ENCODE measurements at regions not wholly inside any gene's neighbourhood (a gene's known extent, or its start where the extent isn't known, plus 50 kb on each side); places are given as distances from the start of the nearest gene placed in this dataset.

DNA sequence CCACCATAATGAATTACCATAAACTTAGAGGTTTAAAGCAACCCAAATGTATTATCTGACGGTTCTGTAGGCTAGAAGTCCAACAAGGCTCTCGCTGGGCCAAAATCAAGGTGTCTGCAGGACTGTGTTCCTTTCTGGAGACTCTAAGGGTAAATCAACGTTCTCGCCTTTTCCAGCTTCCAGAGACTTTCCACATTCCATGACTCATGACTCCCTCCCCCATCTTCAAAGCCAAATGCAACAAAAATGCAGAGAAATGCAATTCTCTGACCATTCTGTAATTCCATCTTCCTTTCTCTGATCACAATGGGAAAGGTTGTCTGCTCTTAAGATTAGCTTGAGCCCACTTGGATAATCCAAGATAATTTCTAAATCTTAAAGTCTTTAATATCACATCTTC lies 287.1 kb downstream of the LTN1 start:
- Mint-ChIP-seq H3K4me3 (no peak overlapping the region), H3K9me3 (peaks cover 0 to 9% (median 6%) of the 10 kb centered on the region in 7 donors), H3K27me3 (ENCODE audit: low read depth in 3 of 3) (no peaks in the 10 kb centered on the region), H3K4me1 (no peaks in the 10 kb centered on the region), H3K36me3 (no peaks in the 10 kb centered on the region), H3K27ac (no peak overlapping the region)
- no peak overlapping the region for H3K4me3 ChIP-seq (replicated peaks in 1 of 3; ENCODE audit: low read depth in 2 of 3, low read length in 3 of 3)
- no peaks in the 10 kb centered on the region for H4K20me1 ChIP-seq (ENCODE audit: insufficient read depth, low read length)
- H3K4me1 ChIP-seq (ENCODE audit: control insufficient read depth in 1 of 2, insufficient read depth in 2 of 2, low read length in 2 of 2), result no peaks in the 10 kb centered on the region
- H3K9ac ChIP-seq (ENCODE audit: insufficient read depth, low read length, poor library complexity, severe bottlenecking), result no peak overlapping the region
- intact Hi-C loops (cut with micrococcal nuclease), result no loop called here
- TF ChIP-seq, protein P1, sequence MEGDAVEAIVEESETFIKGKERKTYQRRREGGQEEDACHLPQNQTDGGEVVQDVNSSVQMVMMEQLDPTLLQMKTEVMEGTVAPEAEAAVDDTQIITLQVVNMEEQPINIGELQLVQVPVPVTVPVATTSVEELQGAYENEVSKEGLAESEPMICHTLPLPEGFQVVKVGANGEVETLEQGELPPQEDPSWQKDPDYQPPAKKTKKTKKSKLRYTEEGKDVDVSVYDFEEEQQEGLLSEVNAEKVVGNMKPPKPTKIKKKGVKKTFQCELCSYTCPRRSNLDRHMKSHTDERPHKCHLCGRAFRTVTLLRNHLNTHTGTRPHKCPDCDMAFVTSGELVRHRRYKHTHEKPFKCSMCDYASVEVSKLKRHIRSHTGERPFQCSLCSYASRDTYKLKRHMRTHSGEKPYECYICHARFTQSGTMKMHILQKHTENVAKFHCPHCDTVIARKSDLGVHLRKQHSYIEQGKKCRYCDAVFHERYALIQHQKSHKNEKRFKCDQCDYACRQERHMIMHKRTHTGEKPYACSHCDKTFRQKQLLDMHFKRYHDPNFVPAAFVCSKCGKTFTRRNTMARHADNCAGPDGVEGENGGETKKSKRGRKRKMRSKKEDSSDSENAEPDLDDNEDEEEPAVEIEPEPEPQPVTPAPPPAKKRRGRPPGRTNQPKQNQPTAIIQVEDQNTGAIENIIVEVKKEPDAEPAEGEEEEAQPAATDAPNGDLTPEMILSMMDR (IDR thresholded peaks at IDR 0.05), result no peak
- no peak overlapping the region for H2AFZ ChIP-seq (ENCODE audit: insufficient read depth, low read depth, low read length, poor library complexity, severe bottlenecking)
- no peaks in the 10 kb centered on the region for H3K27me3 ChIP-seq (ENCODE audit: control insufficient read depth in 2 of 2, insufficient read depth in 2 of 2, low read length in 2 of 2)
- H3K9me3 ChIP-seq (replicated peaks in 1 of 2; ENCODE audit: control insufficient read depth in 1 of 2, insufficient read depth in 1 of 2, low read length in 2 of 2), result no peaks in the 10 kb centered on the region
- no peaks in the 10 kb centered on the region for H3K79me2 ChIP-seq (ENCODE audit: insufficient read depth, low read length)
- H3K4me2 ChIP-seq (replicated peaks; ENCODE audit: extremely low read depth, low read length, poor library complexity, severe bottlenecking), result no peak overlapping the region
- DNase-seq, result no peak
- WGBS (ENCODE audit: insufficient coverage), result 71% methylated on average over 4 of the region's 4 CpGs
- no peaks in the 10 kb centered on the region for H3K36me3 ChIP-seq (replicated peaks in 1 of 2; ENCODE audit: control insufficient read depth in 1 of 2, insufficient read depth in 2 of 2, low read length in 2 of 2)
- H3K27ac ChIP-seq (ENCODE audit: low read depth in 1 of 2, low read length in 2 of 2), result no peak overlapping the region

DNA sequence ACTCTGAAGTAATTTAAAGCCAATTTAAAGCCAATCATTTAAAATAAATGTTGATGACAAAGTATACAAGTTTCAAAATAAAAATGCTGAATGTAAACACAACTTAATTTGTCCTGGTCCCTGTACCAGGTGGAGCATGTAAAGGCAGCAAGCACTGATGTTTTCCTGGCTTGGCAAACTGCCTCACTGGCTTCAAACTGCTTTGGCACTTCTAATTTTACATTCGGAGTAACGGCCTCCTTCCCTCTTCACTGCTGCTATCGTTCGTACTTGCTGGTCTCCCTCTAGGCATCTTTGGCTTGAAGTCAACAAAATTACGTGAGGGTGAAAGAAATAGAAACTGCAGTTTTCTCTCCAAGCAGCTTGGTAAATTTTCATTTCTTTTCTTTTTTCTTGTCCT lies 287.9 kb downstream of the LTN1 start:
- no peak overlapping the region for H3K27ac ChIP-seq (ENCODE audit: low read depth in 1 of 2, low read length in 2 of 2)
- no peaks in the 10 kb centered on the region for H4K20me1 ChIP-seq (ENCODE audit: insufficient read depth, low read length)
- no CpG with 5 or more reads among the region's 5 CpGs for WGBS (ENCODE audit: insufficient coverage)
- H3K4me3 ChIP-seq (replicated peaks in 1 of 3; ENCODE audit: low read depth in 2 of 3, low read length in 3 of 3), result no peak overlapping the region
- Mint-ChIP-seq H3K4me3 (no peak overlapping the region), H3K27me3 (ENCODE audit: low read depth in 3 of 3) (no peaks in the 10 kb centered on the region), H3K36me3 (no peaks in the 10 kb centered on the region), H3K9me3 (peaks cover 0 to 9% (median 6%) of the 10 kb centered on the region in 7 donors), H3K27ac (no peak overlapping the region), H3K4me1 (no peaks in the 10 kb centered on the region)
- no peaks in the 10 kb centered on the region for H3K79me2 ChIP-seq (ENCODE audit: insufficient read depth, low read length)
- H3K9me3 ChIP-seq (replicated peaks in 1 of 2; ENCODE audit: control insufficient read depth in 1 of 2, insufficient read depth in 1 of 2, low read length in 2 of 2), result no peaks in the 10 kb centered on the region
- H3K36me3 ChIP-seq (replicated peaks in 1 of 2; ENCODE audit: control insufficient read depth in 1 of 2, insufficient read depth in 2 of 2, low read length in 2 of 2), result no peaks in the 10 kb centered on the region
- H3K9ac ChIP-seq (ENCODE audit: insufficient read depth, low read length, poor library complexity, severe bottlenecking), result no peak overlapping the region
- H2AFZ ChIP-seq (ENCODE audit: insufficient read depth, low read depth, low read length, poor library complexity, severe bottlenecking), result no peak overlapping the region
- no peak overlapping the region for H3K4me2 ChIP-seq (replicated peaks; ENCODE audit: extremely low read depth, low read length, poor library complexity, severe bottlenecking)
- no peaks in the 10 kb centered on the region for H3K4me1 ChIP-seq (ENCODE audit: control insufficient read depth in 1 of 2, insufficient read depth in 2 of 2, low read length in 2 of 2)
- intact Hi-C loops (cut with micrococcal nuclease), result no loop called here
- no peaks in the 10 kb centered on the region for H3K27me3 ChIP-seq (ENCODE audit: control insufficient read depth in 2 of 2, insufficient read depth in 2 of 2, low read length in 2 of 2)
- TF ChIP-seq, protein P1 (IDR thresholded peaks at IDR 0.05), result no peak
- DNase-seq, result no peak
